ENCODE measurements at regions not wholly inside any gene's neighbourhood (a gene's known extent, or its start where the extent isn't known, plus 50 kb on each side); places are given as distances from the start of the nearest gene placed in this dataset.

DNA sequence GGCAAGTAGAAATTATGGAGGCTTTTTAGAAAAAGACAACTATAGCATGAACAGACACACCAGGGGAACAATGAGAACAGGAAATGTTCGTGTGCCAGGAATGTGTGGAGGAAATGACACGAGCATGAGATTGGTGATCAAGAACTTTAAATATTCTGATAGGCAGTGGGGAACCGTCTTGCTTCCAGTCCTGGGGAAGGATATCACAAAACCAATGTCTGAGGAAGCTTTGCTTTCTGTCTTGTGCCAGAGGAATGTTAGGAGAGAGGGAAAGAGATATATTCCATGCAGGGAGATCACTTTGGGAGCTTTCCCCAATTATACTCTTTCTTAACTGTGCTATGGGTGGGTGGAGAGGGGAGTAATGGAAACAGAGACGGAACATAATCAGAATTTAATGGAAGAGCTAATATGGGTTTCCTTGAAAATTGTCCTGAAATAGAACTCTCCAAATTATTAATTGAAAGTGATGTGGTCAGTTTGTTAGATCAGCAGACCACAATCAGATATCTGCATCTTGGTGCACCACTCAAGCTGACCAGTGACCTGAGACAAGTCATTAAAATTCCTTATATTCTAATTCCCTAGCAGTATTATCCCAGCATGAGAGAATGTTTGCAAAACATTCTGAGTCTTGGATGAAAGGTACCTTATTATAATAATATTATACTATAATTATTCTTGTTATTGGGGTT lies 178.2 kb downstream of the SOX4 start:
- peaks cover 11% of the 10 kb centered on the region for H3K36me3 Mint-ChIP-seq (ENCODE audit: insufficient read depth)
- H3K4me3 Mint-ChIP-seq (ENCODE audit: low read depth): no peak overlapping the region
- no peaks in the 10 kb centered on the region for H3K27me3 Mint-ChIP-seq
- DNase-seq (ENCODE audit: low spot score, unreplicated experiment): no peak
- H3K9me3 Mint-ChIP-seq (ENCODE audit: low read depth): no peaks in the 10 kb centered on the region
- peak overlapping the region; percentile 46 for H3K27ac Mint-ChIP-seq
- TF ChIP-seq, protein P1, sequence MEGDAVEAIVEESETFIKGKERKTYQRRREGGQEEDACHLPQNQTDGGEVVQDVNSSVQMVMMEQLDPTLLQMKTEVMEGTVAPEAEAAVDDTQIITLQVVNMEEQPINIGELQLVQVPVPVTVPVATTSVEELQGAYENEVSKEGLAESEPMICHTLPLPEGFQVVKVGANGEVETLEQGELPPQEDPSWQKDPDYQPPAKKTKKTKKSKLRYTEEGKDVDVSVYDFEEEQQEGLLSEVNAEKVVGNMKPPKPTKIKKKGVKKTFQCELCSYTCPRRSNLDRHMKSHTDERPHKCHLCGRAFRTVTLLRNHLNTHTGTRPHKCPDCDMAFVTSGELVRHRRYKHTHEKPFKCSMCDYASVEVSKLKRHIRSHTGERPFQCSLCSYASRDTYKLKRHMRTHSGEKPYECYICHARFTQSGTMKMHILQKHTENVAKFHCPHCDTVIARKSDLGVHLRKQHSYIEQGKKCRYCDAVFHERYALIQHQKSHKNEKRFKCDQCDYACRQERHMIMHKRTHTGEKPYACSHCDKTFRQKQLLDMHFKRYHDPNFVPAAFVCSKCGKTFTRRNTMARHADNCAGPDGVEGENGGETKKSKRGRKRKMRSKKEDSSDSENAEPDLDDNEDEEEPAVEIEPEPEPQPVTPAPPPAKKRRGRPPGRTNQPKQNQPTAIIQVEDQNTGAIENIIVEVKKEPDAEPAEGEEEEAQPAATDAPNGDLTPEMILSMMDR (IDR thresholded peaks at IDR 0.05; ENCODE audit: unreplicated experiment): no peak
- peaks cover 32% of the 10 kb centered on the region for H3K4me1 Mint-ChIP-seq (ENCODE audit: low read depth)

DNA sequence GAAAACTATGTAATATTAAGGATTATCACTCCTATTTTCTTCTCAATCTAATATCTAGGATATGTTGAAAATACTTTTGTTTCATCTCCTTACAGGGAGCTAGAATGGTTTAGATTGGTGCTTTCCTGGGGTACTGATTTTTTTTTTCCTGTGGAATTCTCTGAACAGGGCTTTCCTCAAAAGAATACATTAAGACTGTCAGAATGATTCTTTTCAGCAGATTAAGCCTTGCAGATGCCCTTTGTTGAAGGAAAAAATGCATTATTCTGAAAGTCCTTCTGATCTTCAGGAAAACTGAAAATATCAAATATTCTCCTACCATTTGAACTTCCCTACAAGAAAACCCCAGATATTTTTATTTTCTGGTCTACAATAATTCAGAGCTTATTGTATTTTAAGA lies 178.9 kb downstream of the SOX4 start:
- no peaks in the 10 kb centered on the region for H3K27me3 Mint-ChIP-seq
- H3K27ac Mint-ChIP-seq: peak overlapping the region; percentile 46
- no peak overlapping the region for H3K4me3 Mint-ChIP-seq (ENCODE audit: low read depth)
- peaks cover 32% of the 10 kb centered on the region for H3K4me1 Mint-ChIP-seq (ENCODE audit: low read depth)
- H3K9me3 Mint-ChIP-seq (ENCODE audit: low read depth): no peaks in the 10 kb centered on the region
- TF ChIP-seq, protein P1 (IDR thresholded peaks at IDR 0.05; ENCODE audit: unreplicated experiment): no peak
- no peak for DNase-seq (ENCODE audit: low spot score, unreplicated experiment)
- H3K36me3 Mint-ChIP-seq (ENCODE audit: insufficient read depth): peaks cover 12% of the 10 kb centered on the region

DNA sequence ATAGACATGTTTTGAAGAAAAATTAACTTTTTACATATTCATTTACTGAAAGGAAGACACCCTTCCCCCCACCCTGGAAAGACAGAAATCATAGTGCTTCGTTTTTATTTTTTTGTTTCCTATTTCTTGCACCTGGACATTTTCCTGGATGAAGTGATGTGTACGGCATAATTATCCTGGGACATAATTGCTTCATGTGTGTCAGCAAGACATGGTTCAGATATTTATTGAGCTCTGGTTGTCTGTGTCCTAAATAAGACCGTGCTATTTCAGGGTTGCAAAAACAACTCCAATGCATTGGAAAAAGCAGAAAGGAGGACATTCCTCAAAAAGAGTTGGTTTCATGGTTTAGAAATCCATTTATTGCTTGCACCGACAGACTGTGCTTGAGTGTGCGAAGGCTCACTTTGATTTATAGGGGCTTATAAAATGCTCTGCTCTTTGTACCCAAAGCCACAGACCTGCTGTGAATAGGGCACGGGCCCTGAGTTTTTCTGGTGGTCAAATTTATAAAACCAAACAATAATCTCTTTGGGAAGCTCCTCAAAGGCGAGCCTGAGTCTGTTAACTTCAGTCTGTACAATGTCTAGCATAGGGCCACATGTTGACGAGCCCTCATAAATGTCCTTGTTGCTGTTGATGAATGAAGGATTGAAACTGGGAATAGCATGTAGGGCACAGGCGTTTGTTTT lies 179.5 kb downstream of the SOX4 start:
- TF ChIP-seq, protein P1 (IDR thresholded peaks at IDR 0.05; ENCODE audit: unreplicated experiment): no peak
- Mint-ChIP-seq H3K36me3 (ENCODE audit: insufficient read depth) (peaks cover 15% of the 10 kb centered on the region), H3K4me1 (ENCODE audit: low read depth) (peaks cover 32% of the 10 kb centered on the region), H3K9me3 (ENCODE audit: low read depth) (no peaks in the 10 kb centered on the region), H3K27me3 (no peaks in the 10 kb centered on the region), H3K27ac (peak overlapping the region; percentile 46), H3K4me3 (ENCODE audit: low read depth) (no peak overlapping the region)
- no peak for DNase-seq (ENCODE audit: low spot score, unreplicated experiment)

DNA sequence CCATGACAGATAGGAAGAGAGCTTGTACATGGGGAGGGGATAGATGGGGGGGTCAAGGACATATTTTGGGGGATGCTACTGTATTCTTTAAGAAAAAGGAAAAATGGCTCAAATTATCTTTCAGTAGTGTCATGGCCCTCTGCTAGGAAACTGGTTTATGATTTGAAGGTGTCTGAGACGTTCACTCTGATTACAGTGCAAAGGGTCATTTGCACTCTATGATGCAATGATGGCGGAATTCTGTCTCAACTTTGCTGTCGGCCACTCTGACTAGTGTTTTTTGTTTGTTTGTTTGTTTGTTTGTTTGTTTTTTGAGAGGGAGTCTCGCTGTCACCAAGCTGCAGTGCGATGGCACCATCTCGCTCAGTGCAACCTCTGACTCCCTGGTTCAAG lies 180.0 kb downstream of the SOX4 start:
- peaks cover 15% of the 10 kb centered on the region for H3K36me3 Mint-ChIP-seq (ENCODE audit: insufficient read depth)
- H3K4me3 Mint-ChIP-seq (ENCODE audit: low read depth): no peak overlapping the region
- peaks cover 32% of the 10 kb centered on the region for H3K4me1 Mint-ChIP-seq (ENCODE audit: low read depth)
- no peak overlapping the region for H3K27ac Mint-ChIP-seq
- H3K27me3 Mint-ChIP-seq: no peaks in the 10 kb centered on the region
- DNase-seq (ENCODE audit: low spot score, unreplicated experiment): no peak
- H3K9me3 Mint-ChIP-seq (ENCODE audit: low read depth): no peaks in the 10 kb centered on the region
- TF ChIP-seq, protein P1 (IDR thresholded peaks at IDR 0.05; ENCODE audit: unreplicated experiment): no peak

DNA sequence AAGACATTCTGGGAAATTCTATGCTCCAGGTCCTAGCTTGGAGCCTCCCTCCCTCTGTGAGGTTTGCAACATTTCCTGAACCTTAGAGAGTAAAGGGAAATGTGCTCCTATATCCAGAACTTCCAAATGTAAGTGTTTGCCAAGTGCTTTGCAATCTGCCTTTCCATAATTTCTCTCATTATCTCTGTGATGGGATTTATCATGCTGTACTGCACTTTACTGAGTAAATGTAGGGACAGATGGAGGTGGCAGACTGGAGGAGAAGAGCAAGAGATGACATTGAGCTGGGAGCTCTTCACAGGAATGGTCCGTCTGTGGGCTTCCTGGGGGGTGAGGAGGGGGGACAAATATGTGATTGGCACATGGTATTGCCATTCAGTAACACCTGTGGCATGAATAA lies 184.3 kb downstream of the SOX4 start:
- TF ChIP-seq, protein P1 (IDR thresholded peaks at IDR 0.05; ENCODE audit: unreplicated experiment): no peak
- peaks cover 14% of the 10 kb centered on the region for H3K4me1 Mint-ChIP-seq (ENCODE audit: low read depth)
- no peak for DNase-seq (ENCODE audit: low spot score, unreplicated experiment)
- no peaks in the 10 kb centered on the region for H3K27me3 Mint-ChIP-seq
- H3K27ac Mint-ChIP-seq: peak overlapping the region; percentile 79
- H3K9me3 Mint-ChIP-seq (ENCODE audit: low read depth): no peaks in the 10 kb centered on the region
- peaks cover 21% of the 10 kb centered on the region for H3K36me3 Mint-ChIP-seq (ENCODE audit: insufficient read depth)
- no peak overlapping the region for H3K4me3 Mint-ChIP-seq (ENCODE audit: low read depth)
